GM20000 (cell line): ENCODE measurements at regions not wholly inside any gene's neighbourhood (a gene's known extent, or its start where the extent isn't known, plus 50 kb on each side); places are given as distances from the start of the nearest gene placed in this dataset.

ENCODE experiments used
- DNase-seq: peaks from one replicate; pipeline ENCODE4 v3.0.0; 2012; ENCODE audit warnings: low spot score
- CTCF ChIP-seq: IDR thresholded peaks from 2 replicates; pipeline ENCODE4 v1.5.1; 2012; ENCODE audit warnings: mild to moderate bottlenecking, control low read depth; ENCODE audit errors: extremely low read depth, missing control alignments

- TF ChIP-seq CTCF: no peak
- no peak for DNase-seq
Measured at GRCh38 chr13:94914895-94915294, 202.6 kb upstream of the SOX21 start.

- TF ChIP-seq CTCF: no peak
- no peak for DNase-seq
Measured at GRCh38 chr13:94906605-94907004, 194.3 kb upstream of the SOX21 start.

GRCh38 chr13:94902722-94903407, 190.5 kb upstream of the SOX21 start:
- no peak for TF ChIP-seq CTCF
- DNase-seq: no peak

- DNase-seq: no peak
- TF ChIP-seq CTCF: no peak
Measured at GRCh38 chr13:94901070-94901469, 188.7 kb upstream of the SOX21 start.

GRCh38 chr13:94896719-94897317, 184.5 kb upstream of the SOX21 start:
- no peak for TF ChIP-seq CTCF
- DNase-seq: no peak

- no peak for TF ChIP-seq CTCF
- DNase-seq: no peak
Measured at GRCh38 chr13:94896238-94896637, 183.9 kb upstream of the SOX21 start.

- DNase-seq: no peak
- no peak for TF ChIP-seq CTCF
Measured at GRCh38 chr13:94886191-94886590, 173.8 kb upstream of the SOX21 start.
